NCI-H1105 treated with DMSO at 0.1 percent for 48 hours (cell line): ENCODE measurements at regions not wholly inside any gene's neighbourhood (a gene's known extent, or its start where the extent isn't known, plus 50 kb on each side); places are given as distances from the start of the nearest gene placed in this dataset.
"Not testable (repeated sequence)": the region's sequence is repeated elsewhere in the genome, so short reads cannot be mapped to it uniquely, and the experiment has no call there.

Experiments
- DNase-seq: peaks from one replicate; lab custom pipeline; 2025; lab: John Stamatoyannopoulos, UW

GRCh38 chr12:14213542-14213941 is 151.9 kb upstream of the ATF7IP start:
- DNase-seq: no peak

GRCh38 chr12:14214495-14214894 is 151.0 kb upstream of the ATF7IP start:
- no peak for DNase-seq

- not testable (repeated sequence) for DNase-seq
These were observed 149.5 kb upstream of the ATF7IP start for GRCh38 chr12:14215949-14216348.

GRCh38 chr12:14216405-14217294 is 148.8 kb upstream of the ATF7IP start:
- peak; percentile 25 for DNase-seq

- DNase-seq: no peak
These were observed 146.3 kb upstream of the ATF7IP start for GRCh38 chr12:14219156-14219555.

- DNase-seq: not testable (repeated sequence)
These were observed 145.8 kb upstream of the ATF7IP start for GRCh38 chr12:14219670-14220069.

GRCh38 chr12:14225064-14225463 is 140.4 kb upstream of the ATF7IP start:
- DNase-seq: no peak

- DNase-seq: not testable (repeated sequence)
These were observed 130.3 kb upstream of the ATF7IP start for GRCh38 chr12:14235176-14235575.

- not testable (repeated sequence) for DNase-seq
These were observed 128.8 kb upstream of the ATF7IP start for GRCh38 chr12:14236641-14237040.

GRCh38 chr12:14238221-14238792 is 127.2 kb upstream of the ATF7IP start:
- peak; percentile 53 for DNase-seq

- no peak for DNase-seq
These were observed 126.0 kb upstream of the ATF7IP start for GRCh38 chr12:14239350-14239934.

GRCh38 chr12:14239935-14240872 is 125.3 kb upstream of the ATF7IP start:
- DNase-seq: no peak

- DNase-seq: no peak
These were observed 124.6 kb upstream of the ATF7IP start for GRCh38 chr12:14240873-14241220.

- DNase-seq: peak; percentile 31
These were observed 122.7 kb upstream of the ATF7IP start for GRCh38 chr12:14242825-14243224.

- no peak for DNase-seq
These were observed 121.5 kb upstream of the ATF7IP start for GRCh38 chr12:14243941-14244340.

GRCh38 chr12:14244876-14245669 is 120.4 kb upstream of the ATF7IP start:
- DNase-seq: no peak

GRCh38 chr12:14247166-14247565 is 118.3 kb upstream of the ATF7IP start:
- DNase-seq: no peak

- DNase-seq: no peak
These were observed 116.1 kb upstream of the ATF7IP start for GRCh38 chr12:14249368-14249767.

- no peak for DNase-seq
These were observed 112.8 kb upstream of the ATF7IP start for GRCh38 chr12:14252697-14253096.

GRCh38 chr12:14253496-14253895 is 112.0 kb upstream of the ATF7IP start:
- DNase-seq: no peak

- DNase-seq: no peak
These were observed 110.7 kb upstream of the ATF7IP start for GRCh38 chr12:14254781-14255180.
